Sigmoid colon (tissue), 6 donors: ENCODE measurements at regions not wholly inside any gene's neighbourhood (a gene's known extent, or its start where the extent isn't known, plus 50 kb on each side); places are given as distances from the start of the nearest gene placed in this dataset.

Experiments used
- DNase-seq: peaks from one replicate; pipeline ENCODE4 v3.0.0-alpha.2; 2019
- H3K27ac ChIP-seq, 4 donors: fragments of 200-600 bp; sonication (generic); one replicate each; pipeline ENCODE4 v1.5.1; 2016 to 2019; ENCODE audit warnings: mild to moderate bottlenecking in 1 of 4
- H3K27me3 ChIP-seq, 3 donors: fragments of 200-600 bp; sonication (generic); one replicate each; pipeline ENCODE4 v1.5.1; 2019; ENCODE audit warnings: mild to moderate bottlenecking in 1 of 3
- H3K36me3 ChIP-seq, 4 donors: fragments of 200-600 bp; sonication (generic); one replicate each; pipeline ENCODE4 v1.5.1; 2016 to 2019
- H3K4me1 ChIP-seq, 4 donors: fragments of 200-600 bp; sonication (generic); one replicate each; pipeline ENCODE4 v1.5.1; 2017 to 2019
- H3K4me3 ChIP-seq, 4 donors: fragments of 200-600 bp; sonication (generic); one replicate each; pipeline ENCODE4 v1.5.1; 2017 to 2019; ENCODE audit warnings: mild to moderate bottlenecking in 2 of 4, moderate library complexity in 1 of 4
- H3K9me3 ChIP-seq, 4 donors: fragments of 200-600 bp in 3 of 4; sonication (generic) in 3 of 4; one replicate each; pipeline versions ENCODE4 v1.5.1 to v1.6.1; 2013 to 2019
- EP300 ChIP-seq, 4 donors: sonication (generic); formaldehyde crosslinking; IDR thresholded peaks; one replicate each; pipeline ENCODE4 v1.6.1; 2017; ENCODE audit warnings: antibody characterized with exemption in 4 of 4
- POLR2A ChIP-seq, 2 donors: fragments of 450-650 bp; IDR thresholded peaks; one replicate each; pipeline ENCODE4 v1.6.1; 2016; ENCODE audit warnings: antibody characterized with exemption in 2 of 2, mild to moderate bottlenecking in 2 of 2, moderate library complexity in 2 of 2
- POLR2AphosphoS5 ChIP-seq, 4 donors: sonication (generic); formaldehyde crosslinking; IDR thresholded peaks; one replicate each; pipeline ENCODE4 v1.6.1; 2017; ENCODE audit warnings: antibody characterized with exemption in 4 of 4
- WGBS, 2 donors: extraction: QIAGEN DNeasy Blood & Tissue Kit; methylation state at CpG; one replicate each; pipeline ENCODE4 v1.1.7; 2013; 5-methylcytosine and 5-hydroxymethylcytosine counted together
- intact Hi-C: fragments of 100-400 bp; cut with DNase I; formaldehyde crosslinking; loops from one replicate; pipeline ENCODE4 v1.15.1; 2023
- TF ChIP-seq, protein P1 (sequence below), 4 experiments: fragments of 450-650 bp in 3 of 4; fragments of 200-600 bp in 1 of 4; IDR thresholded peaks; one replicate each; pipeline ENCODE4 v1.5.1; 2016 to 2019; ENCODE audit warnings: antibody characterized with exemption in 4 of 4, mild to moderate bottlenecking in 3 of 4, moderate library complexity in 2 of 4
- donor health status: healthy with polysubstance abuse.
- donor health status: healthy.

DNA sequence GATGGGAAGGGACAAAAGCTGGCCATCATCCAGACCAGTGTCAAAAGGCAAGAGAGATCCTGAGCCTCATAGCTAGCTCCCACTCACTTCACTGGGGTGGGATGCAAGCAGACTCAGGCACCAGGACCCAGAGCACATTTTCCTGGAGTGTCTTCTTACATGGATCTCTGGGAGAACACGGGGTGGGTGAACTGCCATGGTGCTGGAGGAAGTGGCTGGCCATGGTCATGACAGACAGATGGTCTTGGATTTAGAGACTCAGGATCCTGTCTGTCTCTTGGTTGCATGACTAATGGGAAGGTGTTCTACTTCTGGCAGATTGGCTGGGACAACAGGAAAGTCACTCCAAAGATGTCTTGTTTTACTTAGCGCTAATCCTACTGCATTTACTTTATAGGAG is 311.5 kb downstream of the ATP23 start:
- H3K4me1 ChIP-seq, result no peaks in the 10 kb centered on the region
- intact Hi-C loops, result no loop called here
- no peaks in the 10 kb centered on the region for H3K27me3 ChIP-seq
- H3K9me3 ChIP-seq, result no peaks in the 10 kb centered on the region
- no peak overlapping the region for H3K27ac ChIP-seq
- H3K36me3 ChIP-seq, result no peaks in the 10 kb centered on the region
- WGBS, 2 donors, result 78 to 83% methylated on average over 2 of the region's 2 CpGs
- no peak for TF ChIP-seq POLR2AphosphoS5 (IDR thresholded peaks at IDR 0.05)
- TF ChIP-seq, protein P1, sequence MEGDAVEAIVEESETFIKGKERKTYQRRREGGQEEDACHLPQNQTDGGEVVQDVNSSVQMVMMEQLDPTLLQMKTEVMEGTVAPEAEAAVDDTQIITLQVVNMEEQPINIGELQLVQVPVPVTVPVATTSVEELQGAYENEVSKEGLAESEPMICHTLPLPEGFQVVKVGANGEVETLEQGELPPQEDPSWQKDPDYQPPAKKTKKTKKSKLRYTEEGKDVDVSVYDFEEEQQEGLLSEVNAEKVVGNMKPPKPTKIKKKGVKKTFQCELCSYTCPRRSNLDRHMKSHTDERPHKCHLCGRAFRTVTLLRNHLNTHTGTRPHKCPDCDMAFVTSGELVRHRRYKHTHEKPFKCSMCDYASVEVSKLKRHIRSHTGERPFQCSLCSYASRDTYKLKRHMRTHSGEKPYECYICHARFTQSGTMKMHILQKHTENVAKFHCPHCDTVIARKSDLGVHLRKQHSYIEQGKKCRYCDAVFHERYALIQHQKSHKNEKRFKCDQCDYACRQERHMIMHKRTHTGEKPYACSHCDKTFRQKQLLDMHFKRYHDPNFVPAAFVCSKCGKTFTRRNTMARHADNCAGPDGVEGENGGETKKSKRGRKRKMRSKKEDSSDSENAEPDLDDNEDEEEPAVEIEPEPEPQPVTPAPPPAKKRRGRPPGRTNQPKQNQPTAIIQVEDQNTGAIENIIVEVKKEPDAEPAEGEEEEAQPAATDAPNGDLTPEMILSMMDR (IDR thresholded peaks at IDR 0.05), result no peak
- no peak for TF ChIP-seq EP300 (IDR thresholded peaks at IDR 0.05)
- no peak for TF ChIP-seq POLR2A (IDR thresholded peaks at IDR 0.05)
- no peak for DNase-seq
- no peak overlapping the region for H3K4me3 ChIP-seq

DNA sequence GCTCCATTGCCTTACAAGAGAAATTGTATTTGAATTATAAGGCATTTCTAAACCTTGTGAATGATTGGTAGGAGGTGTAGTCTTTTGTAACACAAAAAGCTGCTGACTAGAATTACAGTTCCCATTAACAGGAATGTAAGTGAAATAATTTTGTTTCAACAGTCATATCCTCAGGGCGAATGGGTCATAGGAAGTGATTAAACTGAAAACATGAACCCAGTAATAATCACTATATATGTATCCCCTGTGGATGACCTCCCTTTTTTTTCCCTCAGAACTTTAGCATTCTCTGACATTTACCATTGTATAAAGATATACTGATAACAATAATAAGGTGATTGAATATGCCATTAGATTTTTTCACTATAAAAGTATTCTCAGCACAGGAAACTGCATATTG is 312.3 kb downstream of the ATP23 start:
- Histone ChIP-seq H3K4me3 (no peak overlapping the region), H3K9me3 (no peaks in the 10 kb centered on the region), H3K4me1 (no peaks in the 10 kb centered on the region), H3K27ac (no peak overlapping the region), H3K27me3 (no peaks in the 10 kb centered on the region), H3K36me3 (no peaks in the 10 kb centered on the region)
- no peak for TF ChIP-seq POLR2A (IDR thresholded peaks at IDR 0.05)
- TF ChIP-seq POLR2AphosphoS5 (IDR thresholded peaks at IDR 0.05), result no peak
- no peak for TF ChIP-seq EP300 (IDR thresholded peaks at IDR 0.05)
- TF ChIP-seq, protein P1 (IDR thresholded peaks at IDR 0.05), result no peak
- WGBS, 2 donors, result 73 to 75% methylated on average over 1 of the region's 1 CpG
- intact Hi-C loops, result no loop called here
- DNase-seq, result no peak

DNA sequence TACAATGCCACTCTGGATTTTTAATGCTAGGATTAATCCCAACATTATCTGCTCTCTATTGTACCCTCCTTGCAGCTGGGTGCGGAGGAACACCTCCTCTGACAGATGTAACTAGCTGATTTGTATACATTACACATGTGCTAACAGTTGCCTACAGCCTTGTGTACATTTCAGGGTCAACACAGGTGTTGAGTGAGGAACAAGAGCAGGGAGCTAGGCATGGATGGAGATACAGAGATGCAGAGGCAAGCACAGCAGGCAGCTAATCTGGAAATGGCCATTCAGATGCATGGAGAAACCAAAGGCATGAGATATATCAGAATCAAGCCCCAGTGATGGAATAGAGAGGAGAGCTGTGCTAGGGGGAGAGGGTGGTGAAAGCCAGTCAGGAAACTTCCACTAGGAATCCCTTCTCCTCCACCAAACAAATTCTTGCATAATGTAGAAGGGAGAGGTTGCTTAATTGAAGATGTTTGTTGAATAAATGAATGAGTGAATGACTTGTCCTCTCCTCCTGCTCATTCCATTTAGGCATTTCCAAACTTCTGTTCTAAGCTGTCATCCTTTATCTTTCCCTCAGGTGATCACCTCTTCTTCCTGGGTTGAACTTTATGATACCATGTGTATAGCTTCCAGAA is 313.2 kb downstream of the ATP23 start:
- Histone ChIP-seq H3K27me3 (no peaks in the 10 kb centered on the region), H3K36me3 (no peaks in the 10 kb centered on the region), H3K9me3 (no peaks in the 10 kb centered on the region), H3K27ac (no peak overlapping the region), H3K4me1 (no peaks in the 10 kb centered on the region), H3K4me3 (no peak overlapping the region)
- intact Hi-C loops, result no loop called here
- DNase-seq, result no peak
- 64 to 78% methylated on average over 1 of the region's 1 CpG for WGBS, 2 donors
- TF ChIP-seq, protein P1 (IDR thresholded peaks at IDR 0.05), result no peak
- TF ChIP-seq EP300 (IDR thresholded peaks at IDR 0.05), result no peak
- TF ChIP-seq POLR2AphosphoS5 (IDR thresholded peaks at IDR 0.05), result no peak
- no peak for TF ChIP-seq POLR2A (IDR thresholded peaks at IDR 0.05)

DNA sequence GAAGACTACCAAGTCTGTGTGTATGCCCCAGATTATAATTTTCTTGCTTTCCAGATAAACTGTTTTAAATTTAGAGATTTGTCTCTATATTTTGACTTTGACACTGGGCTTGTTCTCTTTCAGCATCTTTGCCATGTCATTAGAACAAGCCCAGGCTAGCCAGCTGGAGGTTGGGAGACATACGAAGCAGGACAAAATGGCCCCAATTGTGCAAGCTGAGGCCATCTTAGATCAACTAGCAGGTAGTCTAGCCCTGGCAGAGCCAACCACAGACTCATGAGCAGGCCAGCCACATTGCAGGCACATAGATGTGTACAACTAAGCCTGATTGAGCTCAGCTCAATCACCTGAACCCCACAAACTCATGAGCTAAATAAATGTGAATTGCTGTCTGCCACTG is 321.4 kb downstream of the ATP23 start:
- TF ChIP-seq EP300 (IDR thresholded peaks at IDR 0.05) (no peak), POLR2AphosphoS5 (IDR thresholded peaks at IDR 0.05) (no peak), POLR2A (IDR thresholded peaks at IDR 0.05) (no peak)
- TF ChIP-seq, protein P1 (IDR thresholded peaks at IDR 0.05), result no peak
- Histone ChIP-seq H3K27me3 (no peaks in the 10 kb centered on the region), H3K4me3 (no peak overlapping the region), H3K9me3 (no peaks in the 10 kb centered on the region), H3K27ac (no peak overlapping the region), H3K36me3 (no peaks in the 10 kb centered on the region), H3K4me1 (no peaks in the 10 kb centered on the region)
- no peak for DNase-seq
- WGBS, 2 donors, result 88 to 93% methylated on average over 1 of the region's 1 CpG
- intact Hi-C loops, result no loop called here

DNA sequence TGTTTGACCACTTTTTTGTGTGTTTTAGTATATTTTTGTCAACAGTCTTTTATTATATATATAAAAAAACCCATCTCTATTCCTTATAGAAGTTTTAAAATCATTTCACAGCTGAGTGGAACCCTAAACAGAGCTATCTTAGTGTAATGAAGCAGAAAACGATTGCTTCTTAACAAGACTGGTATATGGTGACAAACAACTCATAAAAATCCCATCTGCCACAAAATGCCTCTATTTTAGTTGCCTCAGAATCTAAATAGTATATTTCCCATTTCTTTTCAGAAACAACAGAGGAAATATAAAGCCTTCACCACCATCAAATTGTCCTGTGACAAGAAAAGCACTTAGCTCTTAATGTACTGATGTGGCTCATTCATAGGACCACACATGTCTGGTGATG is 322.4 kb downstream of the ATP23 start:
- Histone ChIP-seq H3K4me3 (no peak overlapping the region), H3K27me3 (no peaks in the 10 kb centered on the region), H3K4me1 (no peaks in the 10 kb centered on the region), H3K27ac (no peak overlapping the region), H3K9me3 (no peaks in the 10 kb centered on the region), H3K36me3 (no peaks in the 10 kb centered on the region)
- no peak for DNase-seq
- 32 to 46% methylated on average over 1 of the region's 1 CpG for WGBS, 2 donors
- intact Hi-C loops, result no loop called here
- no peak for TF ChIP-seq EP300 (IDR thresholded peaks at IDR 0.05)
- TF ChIP-seq POLR2AphosphoS5 (IDR thresholded peaks at IDR 0.05), result no peak
- no peak for TF ChIP-seq POLR2A (IDR thresholded peaks at IDR 0.05)
- TF ChIP-seq, protein P1 (IDR thresholded peaks at IDR 0.05), result no peak
